SH-SY5Y (cell line): ENCODE measurements at regions not wholly inside any gene's neighbourhood (a gene's known extent, or its start where the extent isn't known, plus 50 kb on each side); places are given as distances from the start of the nearest gene placed in this dataset.

ENCODE experiments used
- GATA2 ChIP-seq: IDR thresholded peaks from 2 replicates; pipeline ENCODE4 v1.6.1; 2011; ENCODE audit warnings: mild to moderate bottlenecking, low read depth, low read length
- GATA3 ChIP-seq: IDR thresholded peaks from 2 replicates; pipeline ENCODE4 v1.6.1; 2011; ENCODE audit warnings: low read depth, mild to moderate bottlenecking, low read length, moderate library complexity

GRCh38 chr14:100393906-100394732 lies 71.0 kb downstream of the SLC25A47 start:
- no peak for TF ChIP-seq GATA2
- TF ChIP-seq GATA3 = no peak
